ENCODE measurements at regions not wholly inside any gene's neighbourhood (a gene's known extent, or its start where the extent isn't known, plus 50 kb on each side); places are given as distances from the start of the nearest gene placed in this dataset.

DNA sequence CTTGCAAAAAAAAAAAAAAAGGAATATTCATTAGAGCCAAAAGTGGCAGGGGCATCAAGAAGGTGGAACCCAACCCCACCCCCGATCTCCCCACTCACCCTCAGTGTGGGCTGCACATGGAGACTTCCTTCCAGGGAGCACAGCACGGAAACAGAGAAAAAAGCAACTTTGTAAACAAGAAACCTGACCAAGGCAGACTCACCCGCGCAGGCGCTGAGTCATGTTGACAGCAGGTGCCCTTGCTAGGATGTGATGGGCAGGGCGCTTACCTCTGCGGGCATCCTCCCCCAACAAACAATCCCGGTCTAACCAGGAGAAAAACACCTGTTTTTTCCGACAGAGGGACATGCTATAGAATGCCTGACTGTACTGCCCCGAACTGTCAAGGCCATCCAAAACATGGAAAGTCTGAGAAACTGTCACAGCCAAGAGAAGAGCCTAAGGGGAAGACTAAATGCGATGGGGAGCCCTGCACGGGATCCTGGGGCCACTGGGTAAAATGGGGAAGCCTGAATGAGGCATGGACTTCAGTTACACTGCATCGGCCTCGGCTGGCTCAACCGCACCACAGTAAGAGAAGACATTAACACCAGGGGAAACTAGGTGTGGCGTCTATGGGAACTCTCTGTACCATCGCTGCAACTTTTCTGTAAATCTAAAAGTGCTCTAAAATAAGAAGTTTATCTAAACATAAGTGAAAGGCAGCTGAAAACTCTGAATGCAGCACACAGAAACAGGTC is 66.7 kb upstream of the GATA2 start:
- TF ChIP-seq, protein P1, sequence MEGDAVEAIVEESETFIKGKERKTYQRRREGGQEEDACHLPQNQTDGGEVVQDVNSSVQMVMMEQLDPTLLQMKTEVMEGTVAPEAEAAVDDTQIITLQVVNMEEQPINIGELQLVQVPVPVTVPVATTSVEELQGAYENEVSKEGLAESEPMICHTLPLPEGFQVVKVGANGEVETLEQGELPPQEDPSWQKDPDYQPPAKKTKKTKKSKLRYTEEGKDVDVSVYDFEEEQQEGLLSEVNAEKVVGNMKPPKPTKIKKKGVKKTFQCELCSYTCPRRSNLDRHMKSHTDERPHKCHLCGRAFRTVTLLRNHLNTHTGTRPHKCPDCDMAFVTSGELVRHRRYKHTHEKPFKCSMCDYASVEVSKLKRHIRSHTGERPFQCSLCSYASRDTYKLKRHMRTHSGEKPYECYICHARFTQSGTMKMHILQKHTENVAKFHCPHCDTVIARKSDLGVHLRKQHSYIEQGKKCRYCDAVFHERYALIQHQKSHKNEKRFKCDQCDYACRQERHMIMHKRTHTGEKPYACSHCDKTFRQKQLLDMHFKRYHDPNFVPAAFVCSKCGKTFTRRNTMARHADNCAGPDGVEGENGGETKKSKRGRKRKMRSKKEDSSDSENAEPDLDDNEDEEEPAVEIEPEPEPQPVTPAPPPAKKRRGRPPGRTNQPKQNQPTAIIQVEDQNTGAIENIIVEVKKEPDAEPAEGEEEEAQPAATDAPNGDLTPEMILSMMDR (IDR thresholded peaks at IDR 0.05 in 2 of 3, conservative IDR thresholded peaks at IDR 0.05 in 1 of 3; ENCODE audit: control insufficient read depth in 2 of 3, extremely low read depth in 1 of 3, insufficient read depth in 1 of 3, low read depth in 3 of 3, low read length in 3 of 3) = no peak
- TF ChIP-seq EZH2 (IDR thresholded peaks at IDR 0.05; ENCODE audit: borderline replicate concordance, control insufficient read depth, low read depth, low read length) (no peak), IKZF1 (conservative IDR thresholded peaks at IDR 0.05) (no peak), YY1 (IDR thresholded peaks at IDR 0.05; ENCODE audit: low read depth, low read length) (no peak), RCOR1 (conservative IDR thresholded peaks at IDR 0.05; ENCODE audit: low read depth, low read length) (no peak), EP300 (IDR thresholded peaks at IDR 0.05; ENCODE audit: borderline replicate concordance in 1 of 2, control insufficient read depth in 1 of 2, low read depth in 2 of 2, low read length in 2 of 2) (no peak), ZZZ3 (IDR thresholded peaks at IDR 0.05; ENCODE audit: control insufficient read depth, insufficient read length, low read depth) (no peak), JUND (IDR thresholded peaks at IDR 0.05; ENCODE audit: low read depth, low read length) (no peak), CREM (IDR thresholded peaks at IDR 0.05; ENCODE audit: low read depth) (no peak), NR2C1 (IDR thresholded peaks at IDR 0.05) (no peak), MTA2 (IDR thresholded peaks at IDR 0.05; ENCODE audit: low read depth) (no peak), FOS (IDR thresholded peaks at IDR 0.05; ENCODE audit: borderline replicate concordance, extremely low read depth, insufficient read length) (no peak), POLR2AphosphoS5 (IDR thresholded peaks at IDR 0.05; ENCODE audit: low read length) (no peak)
- TF ChIP-seq, protein P2, sequence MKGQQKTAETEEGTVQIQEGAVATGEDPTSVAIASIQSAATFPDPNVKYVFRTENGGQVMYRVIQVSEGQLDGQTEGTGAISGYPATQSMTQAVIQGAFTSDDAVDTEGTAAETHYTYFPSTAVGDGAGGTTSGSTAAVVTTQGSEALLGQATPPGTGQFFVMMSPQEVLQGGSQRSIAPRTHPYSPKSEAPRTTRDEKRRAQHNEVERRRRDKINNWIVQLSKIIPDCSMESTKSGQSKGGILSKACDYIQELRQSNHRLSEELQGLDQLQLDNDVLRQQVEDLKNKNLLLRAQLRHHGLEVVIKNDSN (IDR thresholded peaks at IDR 0.05; ENCODE audit: borderline replicate concordance, extremely low read length, insufficient read depth, low read depth, low read length) = no peak
